Keratinocyte (primary cell): ENCODE measurements at regions not wholly inside any gene's neighbourhood (a gene's known extent, or its start where the extent isn't known, plus 50 kb on each side); places are given as distances from the start of the nearest gene placed in this dataset.

ENCODE experiments used
- DNase-seq: peaks from one replicate; pipeline ENCODE4 v3.0.0-alpha.2; 2011; ENCODE audit warnings: low read depth, missing footprints, low spot score
- FAIRE-seq: peaks from 2 replicates; lab custom pipeline; 2011; peaks lifted over from hg19 to GRCh38; lab: Jason Lieb, UNC
- H2AFZ ChIP-seq: 2 replicates; pipeline ENCODE4 v1.6.0; 2012; ENCODE audit warnings: low read length, control low read depth, inconsistent platforms; ENCODE audit not compliant: control insufficient read depth
- H3K27ac ChIP-seq: 2 replicates; pipeline ENCODE4 v1.5.1; 2011; ENCODE audit warnings: low read length; ENCODE audit not compliant: control insufficient read depth, insufficient read depth
- H3K27me3 ChIP-seq: 3 replicates; pipeline ENCODE4 v1.6.0; 2011; ENCODE audit warnings: low read length; ENCODE audit not compliant: control insufficient read depth, insufficient read depth; ENCODE audit errors: extremely low read depth
- H3K36me3 ChIP-seq, 2 experiments: 2 replicates in 1 of 2; 3 replicates in 1 of 2; pipeline ENCODE4 v1.5.1; 2011; ENCODE audit warnings: low read length in 2 of 2, mild to moderate bottlenecking in 1 of 2; ENCODE audit not compliant: control insufficient read depth in 2 of 2, insufficient read depth in 2 of 2; ENCODE audit errors: extremely low read depth in 1 of 2
- H3K4me1 ChIP-seq: 3 replicates; pipeline ENCODE4 v1.5.1; 2011; ENCODE audit warnings: low read length; ENCODE audit not compliant: control insufficient read depth, insufficient read depth; ENCODE audit errors: extremely low read depth
- H3K4me2 ChIP-seq: 3 replicates; pipeline ENCODE4 v1.6.0; 2011; ENCODE audit warnings: low read depth, low read length; ENCODE audit not compliant: control insufficient read depth, insufficient read depth; ENCODE audit errors: extremely low read depth
- H3K4me3 ChIP-seq, 3 experiments: fragments of 200-600 bp in 1 of 3; sonication (generic) in 1 of 3; 2 replicates in 2 of 3; 3 replicates in 1 of 3; pipeline ENCODE4 v1.5.1; 2011 to 2016; ENCODE audit warnings: low read length in 3 of 3, mild to moderate bottlenecking in 3 of 3, control low read depth in 2 of 3, inconsistent platforms in 1 of 3, low read depth in 1 of 3, mixed read lengths in 1 of 3, mixed run types in 1 of 3, moderate library complexity in 1 of 3; ENCODE audit not compliant: control insufficient read depth in 2 of 3, insufficient read depth in 2 of 3; ENCODE audit errors: extremely low read depth in 1 of 3
- H3K79me2 ChIP-seq: 2 replicates; pipeline ENCODE4 v1.6.0; 2012; ENCODE audit warnings: low read length; ENCODE audit not compliant: control insufficient read depth, insufficient read depth
- H3K9ac ChIP-seq: 3 replicates; pipeline ENCODE4 v1.6.0; 2011; ENCODE audit warnings: low read length; ENCODE audit not compliant: control insufficient read depth, insufficient read depth; ENCODE audit errors: extremely low read depth
- H3K9me1 ChIP-seq: 3 replicates; pipeline ENCODE4 v1.6.0; 2011; ENCODE audit warnings: low read length; ENCODE audit not compliant: control insufficient read depth, insufficient read depth; ENCODE audit errors: extremely low read depth
- H3K9me3 ChIP-seq: 2 replicates; pipeline ENCODE4 v1.5.1; 2012; ENCODE audit warnings: low read depth, low read length; ENCODE audit not compliant: control insufficient read depth
- H4K20me1 ChIP-seq: 3 replicates; pipeline ENCODE4 v1.6.0; 2011; ENCODE audit warnings: low read length; ENCODE audit not compliant: control insufficient read depth, insufficient read depth; ENCODE audit errors: extremely low read depth
- EZH2 ChIP-seq: IDR thresholded peaks from one replicate; pipeline ENCODE4 v1.6.1; 2012; ENCODE audit warnings: inconsistent platforms, mild to moderate bottlenecking, low read length, moderate library complexity
- dilution Hi-C: fragments of 300-500 bp; cut with MboI; formaldehyde crosslinking; loops from one replicate; pipeline ENCODE4 v1.7.0; 2020; ENCODE audit warnings: low sequenced_read_pairs; ENCODE audit not compliant: extremely low pct_ligation_motif_present
- TF ChIP-seq, protein P1 (sequence below), 3 experiments: IDR thresholded peaks in 1 of 3; conservative IDR thresholded peaks in 1 of 3; optimal IDR thresholded peaks in 1 of 3; 2 replicates in 2 of 3; 3 replicates in 1 of 3; pipeline versions ENCODE3 to v1.5.1; 2011; ENCODE audit warnings: low read length in 3 of 3, mild to moderate bottlenecking in 3 of 3, moderate library complexity in 2 of 3, control low read depth in 1 of 3, inconsistent platforms in 1 of 3; ENCODE audit not compliant: insufficient read depth in 2 of 3; ENCODE audit errors: extremely low read depth in 1 of 3

GRCh38 chr11:50246699-50247098 lies 214.0 kb downstream of the OR4C45 start:
- Histone ChIP-seq H2AFZ (no peak overlapping the region), H3K9ac (no peak overlapping the region), H3K9me1 (no peaks in the 10 kb centered on the region), H3K4me3 (no peak overlapping the region), H3K36me3 (no peaks in the 10 kb centered on the region), H3K9me3 (peaks cover 2% of the 10 kb centered on the region), H3K27ac (no peak overlapping the region), H3K4me2 (no peak overlapping the region), H3K27me3 (no peaks in the 10 kb centered on the region), H3K79me2 (no peaks in the 10 kb centered on the region), H3K4me1 (no peaks in the 10 kb centered on the region), H4K20me1 (no peaks in the 10 kb centered on the region)
- DNase-seq (no peak), FAIRE-seq (no peak)
- TF ChIP-seq EZH2 = no peak
- TF ChIP-seq, protein P1, sequence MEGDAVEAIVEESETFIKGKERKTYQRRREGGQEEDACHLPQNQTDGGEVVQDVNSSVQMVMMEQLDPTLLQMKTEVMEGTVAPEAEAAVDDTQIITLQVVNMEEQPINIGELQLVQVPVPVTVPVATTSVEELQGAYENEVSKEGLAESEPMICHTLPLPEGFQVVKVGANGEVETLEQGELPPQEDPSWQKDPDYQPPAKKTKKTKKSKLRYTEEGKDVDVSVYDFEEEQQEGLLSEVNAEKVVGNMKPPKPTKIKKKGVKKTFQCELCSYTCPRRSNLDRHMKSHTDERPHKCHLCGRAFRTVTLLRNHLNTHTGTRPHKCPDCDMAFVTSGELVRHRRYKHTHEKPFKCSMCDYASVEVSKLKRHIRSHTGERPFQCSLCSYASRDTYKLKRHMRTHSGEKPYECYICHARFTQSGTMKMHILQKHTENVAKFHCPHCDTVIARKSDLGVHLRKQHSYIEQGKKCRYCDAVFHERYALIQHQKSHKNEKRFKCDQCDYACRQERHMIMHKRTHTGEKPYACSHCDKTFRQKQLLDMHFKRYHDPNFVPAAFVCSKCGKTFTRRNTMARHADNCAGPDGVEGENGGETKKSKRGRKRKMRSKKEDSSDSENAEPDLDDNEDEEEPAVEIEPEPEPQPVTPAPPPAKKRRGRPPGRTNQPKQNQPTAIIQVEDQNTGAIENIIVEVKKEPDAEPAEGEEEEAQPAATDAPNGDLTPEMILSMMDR (optimal IDR thresholded peaks at IDR 0.05 in 1 of 3, IDR thresholded peaks at IDR 0.05 in 1 of 3, conservative IDR thresholded peaks at IDR 0.05 in 1 of 3; ENCODE audit: extremely low read depth in 1 of 3, insufficient read depth in 2 of 3, low read length in 3 of 3) = no peak
- dilution Hi-C loops = no loop called here

DNA sequence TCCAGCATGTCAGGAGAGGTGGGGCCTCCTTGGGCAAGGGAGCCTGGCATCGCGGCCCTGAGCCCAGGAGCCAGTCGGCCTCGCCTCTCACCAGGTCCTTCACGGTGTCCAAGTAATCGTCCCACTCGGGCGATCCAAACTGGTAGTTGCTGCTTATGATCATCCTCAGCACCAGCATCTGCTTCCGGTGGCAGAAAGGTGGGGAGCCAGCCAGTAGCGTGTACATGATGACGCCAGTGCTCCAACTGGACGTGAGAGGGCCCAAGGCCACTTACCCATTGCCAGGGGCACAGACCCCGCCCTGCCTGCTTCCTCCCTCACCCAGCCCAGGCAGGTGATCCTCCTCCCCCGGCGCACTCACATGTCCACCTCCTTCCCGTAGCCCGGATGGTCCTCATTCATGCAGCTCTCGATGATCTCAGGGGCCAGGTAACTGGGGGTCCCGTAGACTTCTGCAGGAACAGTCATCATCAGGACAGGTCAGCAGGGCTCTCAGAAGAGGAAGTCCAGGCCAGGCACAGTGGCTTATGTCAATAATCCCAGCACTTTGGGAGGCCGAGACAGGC lies 214.7 kb downstream of the OR4C45 start:
- H3K27me3 ChIP-seq = no peaks in the 10 kb centered on the region
- H3K9me3 ChIP-seq = peaks cover 2% of the 10 kb centered on the region
- no peak overlapping the region for H3K4me2 ChIP-seq
- no peak for FAIRE-seq
- no peaks in the 10 kb centered on the region for H4K20me1 ChIP-seq
- H3K79me2 ChIP-seq = no peaks in the 10 kb centered on the region
- H3K27ac ChIP-seq = no peak overlapping the region
- H3K4me1 ChIP-seq = no peaks in the 10 kb centered on the region
- H3K9ac ChIP-seq = no peak overlapping the region
- no peaks in the 10 kb centered on the region for H3K9me1 ChIP-seq
- TF ChIP-seq EZH2 = no peak
- TF ChIP-seq, protein P1 (optimal IDR thresholded peaks at IDR 0.05 in 1 of 3, IDR thresholded peaks at IDR 0.05 in 1 of 3, conservative IDR thresholded peaks at IDR 0.05 in 1 of 3; ENCODE audit: extremely low read depth in 1 of 3, insufficient read depth in 2 of 3, low read length in 3 of 3) = no peak
- H2AFZ ChIP-seq = no peak overlapping the region
- DNase-seq = no peak
- no peaks in the 10 kb centered on the region for H3K36me3 ChIP-seq
- dilution Hi-C loops = no loop called here
- H3K4me3 ChIP-seq = no peak overlapping the region
